SHP77 (cell line): ENCODE measurements at regions not wholly inside any gene's neighbourhood (a gene's known extent, or its start where the extent isn't known, plus 50 kb on each side); places are given as distances from the start of the nearest gene placed in this dataset.

ENCODE experiments used
- DNase-seq, 2 experiments: peaks; one replicate each; lab custom pipeline; 2025; lab: John Stamatoyannopoulos, UW

DNA sequence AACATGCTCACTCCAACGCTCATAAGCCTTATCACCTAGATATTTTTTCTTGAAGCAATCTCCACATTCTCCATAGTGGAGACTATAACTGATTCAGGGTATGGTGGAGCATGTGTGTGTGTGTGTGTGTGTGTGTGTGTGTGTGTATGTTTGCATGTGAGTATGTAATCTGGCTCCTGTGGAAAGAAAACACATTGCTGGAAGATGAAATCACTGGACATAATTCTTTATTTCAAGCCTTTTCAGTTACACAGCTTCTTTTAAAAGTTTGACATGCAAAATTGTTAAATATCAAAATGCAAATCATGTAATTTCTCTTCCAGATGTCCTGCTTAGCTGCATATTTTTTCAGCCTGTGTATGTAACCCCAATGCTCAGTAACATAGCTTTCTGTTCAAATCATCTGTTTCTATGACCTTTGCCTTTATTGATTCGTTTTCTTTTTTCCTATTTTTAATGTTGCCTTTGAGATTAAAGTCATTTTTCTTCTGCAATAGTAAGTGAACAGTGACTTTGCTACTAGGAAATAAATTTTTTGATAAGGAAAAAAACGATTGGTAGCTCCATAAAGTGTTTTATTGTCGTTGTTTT, 80.5 kb upstream of the BTG1 start:
- no peak for DNase-seq

GRCh38 chr12:92224685-92225331, 79.2 kb upstream of the BTG1 start:
- no peak for DNase-seq

GRCh38 chr12:92223481-92223880, 77.8 kb upstream of the BTG1 start:
- DNase-seq, result no peak

DNA sequence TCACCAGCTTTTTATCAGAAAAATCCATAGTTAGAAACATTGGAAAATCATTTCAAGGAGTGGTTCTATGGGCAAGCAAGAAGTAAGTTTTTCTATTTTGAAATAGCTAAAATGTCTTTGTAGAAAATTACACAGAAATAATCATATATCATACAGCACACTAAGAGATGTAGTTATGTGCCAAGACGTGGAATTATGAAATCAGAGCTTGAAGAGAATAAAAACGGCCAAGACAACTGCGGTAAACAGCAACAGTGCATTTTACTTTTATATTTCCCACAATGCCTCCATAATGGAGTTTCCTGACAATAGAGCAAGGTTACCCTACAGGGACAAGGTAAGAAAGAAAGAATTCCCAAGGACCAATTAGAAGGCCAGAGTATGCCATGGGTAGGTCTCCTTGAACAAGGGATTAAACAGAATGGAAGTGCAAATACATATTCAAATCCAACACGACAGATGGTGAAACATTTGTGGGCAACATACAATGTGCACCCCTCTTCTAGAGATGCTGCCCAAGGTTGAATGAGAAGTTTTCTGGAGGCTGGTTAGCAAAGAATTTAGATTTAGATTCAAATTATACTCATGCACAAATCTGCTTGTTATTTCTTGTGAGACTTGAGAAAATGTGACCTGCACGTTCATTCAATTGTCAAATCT, 76.1 kb upstream of the BTG1 start:
- DNase-seq, result no peak

GRCh38 chr12:92218394-92219077, 72.9 kb upstream of the BTG1 start:
- no peak for DNase-seq

GRCh38 chr12:92216092-92216491, 70.4 kb upstream of the BTG1 start:
- no peak for DNase-seq

GRCh38 chr12:92215358-92215757, 69.7 kb upstream of the BTG1 start:
- DNase-seq, result no peak

DNA sequence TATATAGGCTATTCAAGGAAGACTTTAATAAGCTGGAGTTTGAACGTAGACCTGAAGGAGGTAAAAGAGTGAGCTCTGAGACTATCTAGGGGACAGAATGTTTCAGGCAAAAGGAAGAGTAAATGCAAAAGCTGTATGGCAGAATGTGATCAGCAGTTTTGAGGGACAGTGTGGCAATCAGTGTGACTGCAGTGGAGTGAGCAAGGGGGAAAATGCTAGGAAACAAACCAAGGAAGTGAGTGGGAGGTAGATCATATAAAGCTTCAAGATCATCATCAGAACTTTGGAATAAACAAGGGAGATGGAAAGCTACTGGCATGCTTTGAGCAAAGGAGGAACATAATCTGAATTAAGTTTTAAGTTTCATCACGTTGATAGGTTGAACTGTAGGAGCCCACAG, 67.5 kb upstream of the BTG1 start:
- no peak for DNase-seq

DNA sequence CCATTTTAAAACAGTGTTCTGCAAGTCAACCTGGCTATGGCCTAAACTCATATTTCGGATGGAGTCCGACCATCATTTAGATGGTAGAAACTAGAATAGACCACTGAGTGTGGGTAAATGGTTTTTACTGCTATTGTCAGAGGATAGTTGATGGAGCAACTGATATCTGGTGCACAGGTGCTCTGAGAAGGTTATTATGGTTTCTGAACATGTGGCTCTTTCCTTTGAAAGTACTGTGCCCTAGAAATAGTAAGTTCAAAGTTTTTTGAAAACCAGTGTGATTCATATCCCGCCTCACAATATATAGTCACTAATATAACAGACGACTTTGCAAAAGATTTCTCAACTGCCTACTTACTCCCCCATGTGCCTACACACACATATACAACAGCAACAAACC, 64.4 kb upstream of the BTG1 start:
- no peak for DNase-seq

- no peak for DNase-seq
Measured at GRCh38 chr12:92208613-92209121, 63.0 kb upstream of the BTG1 start.

GRCh38 chr12:92206596-92206995, 61.0 kb upstream of the BTG1 start:
- no peak for DNase-seq

DNA sequence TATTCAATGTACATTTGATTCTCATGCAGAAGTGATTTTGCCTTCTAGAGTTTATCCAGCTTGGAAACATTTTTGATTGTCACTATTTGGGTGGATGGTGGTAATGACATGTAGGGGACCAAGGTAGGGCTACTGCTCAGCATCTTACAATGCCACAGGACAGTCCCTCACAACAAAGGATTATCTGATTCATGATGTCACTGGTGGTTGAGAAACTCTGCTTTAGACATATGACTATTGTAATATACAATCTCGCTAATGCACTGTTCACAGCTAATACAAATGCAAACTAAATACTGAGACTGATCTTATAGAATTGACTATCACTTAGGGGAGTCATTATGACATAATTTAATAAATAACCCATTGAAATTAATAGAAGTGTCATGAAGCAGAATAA, 60.4 kb upstream of the BTG1 start:
- no peak for DNase-seq

DNA sequence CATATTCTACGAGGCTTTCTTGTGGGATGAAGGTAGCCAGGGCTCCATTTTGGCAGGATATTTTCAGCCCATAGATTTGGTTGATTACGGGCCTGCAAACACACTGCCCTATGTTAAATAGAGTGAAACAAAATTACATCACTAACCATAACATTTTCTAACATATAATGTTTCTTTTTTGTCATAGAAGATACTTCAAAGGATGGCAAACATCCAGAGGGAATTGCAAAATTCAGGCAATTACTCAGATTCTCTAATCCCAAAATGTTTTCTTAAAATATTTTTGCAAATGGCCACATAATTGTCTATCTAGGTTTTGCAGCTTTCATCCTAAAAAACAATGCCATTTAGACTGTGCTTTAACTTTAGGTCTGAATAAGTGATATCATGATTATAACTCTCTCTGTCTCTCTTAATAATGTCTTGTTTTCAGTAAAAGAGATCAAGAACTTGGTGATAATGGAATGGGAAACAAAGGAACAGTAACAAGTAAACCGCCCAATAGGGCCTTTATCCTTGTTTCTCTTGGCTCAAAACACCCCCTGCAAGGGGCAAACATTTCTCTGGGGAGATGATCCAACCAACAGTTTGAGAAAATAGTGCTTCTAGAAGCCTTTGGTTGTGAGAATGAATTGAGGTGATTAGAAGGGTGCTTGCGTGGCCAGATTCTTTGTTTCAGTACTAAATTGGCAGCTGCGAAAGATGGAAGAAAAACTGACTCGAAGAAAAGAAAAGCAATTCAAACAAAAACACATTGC, 54.4 kb upstream of the BTG1 start:
- DNase-seq, result no peak

DNA sequence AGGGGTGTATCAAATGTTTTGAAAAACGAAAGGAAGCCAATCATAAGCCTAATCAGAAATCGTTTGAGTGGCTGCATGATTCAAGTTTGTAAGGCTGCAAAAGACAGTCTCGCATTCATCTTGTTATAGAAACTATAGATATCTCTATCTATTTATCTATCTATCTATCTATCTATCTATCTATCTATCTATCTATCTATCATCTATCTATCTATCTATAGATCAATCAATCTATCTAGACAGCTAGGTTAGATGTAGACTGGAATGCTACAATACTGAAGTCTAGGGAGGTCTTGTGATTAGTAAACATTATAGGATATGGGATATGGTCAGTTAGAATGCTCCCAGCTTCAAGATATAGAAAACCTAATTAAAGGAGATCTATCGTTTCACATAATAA, 52.2 kb upstream of the BTG1 start:
- no peak for DNase-seq

DNA sequence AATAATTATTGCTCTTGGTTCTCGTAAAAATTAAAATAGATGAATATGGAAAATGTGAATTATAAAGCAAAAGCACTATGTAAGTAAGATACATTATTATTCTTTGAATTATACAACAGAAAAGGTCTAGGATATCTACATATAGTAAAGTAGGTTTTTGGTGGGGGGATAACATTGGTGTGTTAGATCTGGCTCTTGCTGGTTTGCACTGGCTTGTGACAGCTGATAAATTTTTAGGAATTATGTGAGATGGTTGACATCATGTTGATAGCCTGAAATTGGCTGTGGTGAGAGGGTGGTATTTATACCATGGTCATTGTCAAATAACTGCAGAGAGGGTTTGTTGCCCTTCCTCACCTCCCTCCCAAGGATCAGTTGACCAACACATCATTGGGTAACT, 50.7 kb upstream of the BTG1 start:
- DNase-seq, result no peak
